ENCODE measurements at regions not wholly inside any gene's neighbourhood (a gene's known extent, or its start where the extent isn't known, plus 50 kb on each side); places are given as distances from the start of the nearest gene placed in this dataset.

- intact Hi-C loops (cut with micrococcal nuclease) = no loop called here
- H3K36me3 Mint-ChIP-seq (ENCODE audit: low read depth) = peaks cover 12% of the 10 kb centered on the region
- H3K4me1 Mint-ChIP-seq = peaks cover 9% of the 10 kb centered on the region
- no peak overlapping the region for H3K4me3 Mint-ChIP-seq
- no peaks in the 10 kb centered on the region for H3K9me3 Mint-ChIP-seq
- H3K27me3 Mint-ChIP-seq = no peaks in the 10 kb centered on the region
- DNase-seq = no peak
- H3K27ac Mint-ChIP-seq = no peak overlapping the region
These were observed 89.8 kb downstream of the KPNA2 start for GRCh38 chr17:68125111-68125870.

DNA sequence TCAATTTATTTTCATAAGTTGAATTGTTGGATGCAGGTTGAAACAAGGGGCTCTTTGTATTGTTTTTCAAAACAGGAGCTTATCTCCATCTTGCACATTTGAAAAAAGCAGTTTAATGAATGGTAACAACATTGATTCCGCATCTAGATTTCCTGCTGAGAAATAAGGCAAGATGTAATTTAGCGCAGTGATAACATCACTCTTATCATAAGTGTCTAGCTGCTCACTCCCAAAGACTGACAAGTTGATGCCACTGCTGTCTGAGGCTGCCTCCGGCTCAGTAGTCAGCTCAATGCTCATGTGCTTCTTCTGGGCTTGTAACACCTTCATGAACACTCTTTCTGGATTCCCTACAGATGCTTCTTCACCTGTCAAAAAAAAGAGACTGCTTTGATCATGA lies 92.4 kb downstream of the KPNA2 start:
- Mint-ChIP-seq H3K4me1 (peaks cover 9% of the 10 kb centered on the region), H3K9me3 (no peaks in the 10 kb centered on the region), H3K4me3 (no peak overlapping the region), H3K27ac (no peak overlapping the region), H3K27me3 (no peaks in the 10 kb centered on the region), H3K36me3 (ENCODE audit: low read depth) (peaks cover 6% of the 10 kb centered on the region)
- intact Hi-C loops (cut with micrococcal nuclease) = no loop called here
- no peak for DNase-seq

GRCh38 chr17:68131456-68131855 lies 95.9 kb downstream of the KPNA2 start:
- Mint-ChIP-seq H3K4me3 (no peak overlapping the region), H3K9me3 (no peaks in the 10 kb centered on the region), H3K27ac (no peak overlapping the region), H3K4me1 (peaks cover under 1% of the 10 kb centered on the region), H3K27me3 (no peaks in the 10 kb centered on the region), H3K36me3 (ENCODE audit: low read depth) (peaks cover 2% of the 10 kb centered on the region)
- intact Hi-C loops (cut with micrococcal nuclease) = no loop called here
- no peak for DNase-seq

DNA sequence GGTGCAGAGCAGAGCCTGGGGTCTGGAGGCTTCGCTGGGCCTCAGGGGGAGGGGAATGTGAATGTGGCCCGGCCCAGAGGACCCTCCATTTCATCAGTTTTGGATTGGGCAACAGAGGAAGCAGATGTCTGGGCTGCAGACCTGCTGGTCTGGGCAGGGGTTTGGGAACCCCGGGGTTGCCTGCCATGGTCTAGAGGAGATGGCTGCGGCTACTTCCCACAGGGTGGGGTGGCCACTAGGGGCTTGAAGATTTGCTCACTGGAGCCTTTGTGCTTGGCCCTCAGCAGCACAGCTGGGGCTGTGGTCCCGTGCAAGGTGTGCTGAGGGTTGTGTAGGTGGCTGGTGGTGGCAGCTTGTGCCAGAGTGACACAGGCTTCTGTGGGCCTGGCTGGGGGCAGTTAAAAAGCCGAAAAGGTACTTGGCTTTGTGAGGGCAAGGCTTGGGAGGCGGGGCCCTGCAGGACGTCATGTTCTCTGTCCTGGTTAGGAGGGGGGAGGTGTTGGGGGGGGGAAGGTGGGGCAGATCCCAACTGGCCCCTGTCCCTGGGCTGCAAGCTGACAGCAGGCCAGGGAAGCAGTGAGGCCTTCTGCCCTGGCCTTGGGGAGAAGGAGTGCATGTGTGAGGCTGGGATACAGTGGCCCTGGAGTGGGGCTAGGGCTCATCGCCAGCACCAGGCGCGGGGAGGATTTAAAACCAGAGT lies 98.0 kb downstream of the KPNA2 start:
- H3K4me3 Mint-ChIP-seq = no peak overlapping the region
- no peaks in the 10 kb centered on the region for H3K27me3 Mint-ChIP-seq
- no peaks in the 10 kb centered on the region for H3K9me3 Mint-ChIP-seq

DNA sequence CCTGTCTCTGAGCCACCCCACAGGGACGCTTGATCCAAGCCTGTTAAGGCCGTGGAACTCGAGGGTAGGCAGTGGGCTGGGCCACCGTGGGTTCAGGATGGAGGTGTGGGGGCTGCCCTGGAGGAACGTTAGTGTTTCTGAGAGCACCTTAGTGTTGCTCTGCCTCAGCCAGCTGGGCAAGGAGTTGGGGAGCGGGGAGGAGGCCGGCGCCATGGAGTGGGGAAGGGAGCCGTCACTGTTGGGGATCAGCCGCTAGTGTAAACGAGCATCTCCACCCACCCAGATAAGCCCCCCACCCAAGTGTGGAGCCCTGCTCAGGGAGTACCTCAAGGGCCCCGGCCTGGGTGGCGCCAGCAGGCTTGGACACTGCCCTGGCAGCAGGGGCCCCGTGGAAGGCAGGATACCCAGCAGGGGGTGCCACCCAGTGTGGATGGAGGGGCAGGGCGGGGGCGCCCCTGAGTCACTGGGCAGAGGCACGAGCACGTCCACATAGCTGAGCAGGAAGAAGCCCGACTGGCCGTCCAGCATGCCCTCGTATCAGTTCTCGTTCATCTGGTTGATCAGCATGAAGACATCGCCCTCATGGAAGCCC lies 98.6 kb downstream of the KPNA2 start:
- intact Hi-C loops (cut with micrococcal nuclease) = no loop called here
- H3K27me3 Mint-ChIP-seq = no peaks in the 10 kb centered on the region
- H3K27ac Mint-ChIP-seq = no peak overlapping the region
- H3K36me3 Mint-ChIP-seq (ENCODE audit: low read depth) = no peaks in the 10 kb centered on the region
- DNase-seq = no peak
- H3K9me3 Mint-ChIP-seq = no peaks in the 10 kb centered on the region
- no peaks in the 10 kb centered on the region for H3K4me1 Mint-ChIP-seq
- no peak overlapping the region for H3K4me3 Mint-ChIP-seq

More for the DNA sequence above, 98.0 kb downstream of the KPNA2 start:
- intact Hi-C loops (cut with micrococcal nuclease) = no loop called here
- H3K27ac Mint-ChIP-seq = no peak overlapping the region
- no peak for DNase-seq
- no peaks in the 10 kb centered on the region for H3K36me3 Mint-ChIP-seq (ENCODE audit: low read depth)
- no peaks in the 10 kb centered on the region for H3K4me1 Mint-ChIP-seq

GRCh38 chr17:68134731-68135130 lies 99.2 kb downstream of the KPNA2 start:
- Mint-ChIP-seq H3K36me3 (ENCODE audit: low read depth) (no peaks in the 10 kb centered on the region), H3K4me1 (no peaks in the 10 kb centered on the region), H3K4me3 (no peak overlapping the region), H3K27ac (no peak overlapping the region), H3K27me3 (no peaks in the 10 kb centered on the region), H3K9me3 (no peaks in the 10 kb centered on the region)
- DNase-seq = no peak
- intact Hi-C loops (cut with micrococcal nuclease) = no loop called here

- intact Hi-C loops (cut with micrococcal nuclease) = no loop called here
- Mint-ChIP-seq H3K9me3 (no peaks in the 10 kb centered on the region), H3K27me3 (no peaks in the 10 kb centered on the region), H3K27ac (no peak overlapping the region), H3K4me3 (no peak overlapping the region), H3K4me1 (no peaks in the 10 kb centered on the region), H3K36me3 (ENCODE audit: low read depth) (no peaks in the 10 kb centered on the region)
- no peak for DNase-seq
These were observed 99.8 kb downstream of the KPNA2 start for GRCh38 chr17:68135141-68135887.

GRCh38 chr17:68141050-68141449 lies 105.5 kb downstream of the KPNA2 start:
- H3K9me3 Mint-ChIP-seq = no peaks in the 10 kb centered on the region
- H3K4me3 Mint-ChIP-seq = no peak overlapping the region
- no peak overlapping the region for H3K27ac Mint-ChIP-seq
- H3K36me3 Mint-ChIP-seq (ENCODE audit: low read depth) = no peaks in the 10 kb centered on the region
- peaks cover 5% of the 10 kb centered on the region for H3K4me1 Mint-ChIP-seq
- intact Hi-C loops (cut with micrococcal nuclease) = no loop called here
- no peak for DNase-seq
- H3K27me3 Mint-ChIP-seq = peaks cover 8% of the 10 kb centered on the region

DNA sequence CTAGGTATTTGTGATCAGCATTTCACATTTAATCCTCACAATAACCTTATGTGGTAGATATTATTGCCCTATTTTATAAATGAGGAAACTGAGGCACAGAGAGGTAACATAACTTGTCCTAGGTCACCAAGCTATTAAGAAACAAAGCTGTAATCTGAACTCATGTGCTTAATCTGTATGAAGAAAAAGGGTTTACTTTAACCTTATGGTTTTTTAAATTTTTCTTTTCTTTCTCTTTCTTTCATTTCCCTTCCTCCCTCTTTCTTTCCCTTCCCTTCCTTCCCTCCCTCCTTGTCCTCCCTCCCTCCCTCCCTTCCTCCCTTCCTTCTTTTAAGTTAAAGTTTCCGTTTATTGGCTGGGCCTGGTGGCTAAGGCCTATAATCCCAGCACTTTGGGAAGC lies 105.2 kb upstream of the AMZ2 start:
- no peaks in the 10 kb centered on the region for H3K9me3 Mint-ChIP-seq
- no peak overlapping the region for H3K4me3 Mint-ChIP-seq
- no peak overlapping the region for H3K27ac Mint-ChIP-seq
- peaks cover 17% of the 10 kb centered on the region for H3K27me3 Mint-ChIP-seq
- intact Hi-C loops (cut with micrococcal nuclease) = no loop called here
- peaks cover 5% of the 10 kb centered on the region for H3K4me1 Mint-ChIP-seq
- DNase-seq = no peak
- H3K36me3 Mint-ChIP-seq (ENCODE audit: low read depth) = no peaks in the 10 kb centered on the region

GRCh38 chr17:68143425-68143824 lies 104.4 kb upstream of the AMZ2 start:
- Mint-ChIP-seq H3K27ac (no peak overlapping the region), H3K36me3 (ENCODE audit: low read depth) (no peaks in the 10 kb centered on the region), H3K27me3 (peaks cover 22% of the 10 kb centered on the region), H3K4me1 (peaks cover 5% of the 10 kb centered on the region), H3K4me3 (no peak overlapping the region), H3K9me3 (no peaks in the 10 kb centered on the region)
- DNase-seq = no peak
- intact Hi-C loops (cut with micrococcal nuclease) = no loop called here

- Mint-ChIP-seq H3K27ac (no peak overlapping the region), H3K4me1 (peaks cover 5% of the 10 kb centered on the region), H3K27me3 (peaks cover 25% of the 10 kb centered on the region), H3K4me3 (no peak overlapping the region), H3K9me3 (no peaks in the 10 kb centered on the region), H3K36me3 (ENCODE audit: low read depth) (no peaks in the 10 kb centered on the region)
- no peak for DNase-seq
- intact Hi-C loops (cut with micrococcal nuclease) = no loop called here
These were observed 102.8 kb upstream of the AMZ2 start for GRCh38 chr17:68145088-68145487.

DNA sequence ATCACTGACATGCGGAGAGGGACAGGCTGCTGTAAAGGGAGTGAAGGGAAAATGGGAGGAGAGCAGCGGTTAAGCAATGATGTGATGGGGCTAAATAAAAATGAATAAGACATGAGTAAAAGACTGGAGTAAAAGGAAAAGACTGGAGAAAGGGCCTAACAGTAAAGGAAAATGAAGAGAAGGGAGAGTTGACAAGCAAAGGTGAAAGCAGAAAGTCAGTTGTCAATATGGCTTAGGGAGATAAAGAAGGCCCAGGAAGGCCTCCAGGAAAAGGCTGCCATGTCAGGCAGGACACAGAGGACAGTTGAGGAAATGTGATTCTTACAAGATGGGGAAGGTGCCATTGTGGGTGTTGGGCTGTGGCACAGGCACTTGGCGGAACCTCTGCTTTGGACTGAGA lies 98.9 kb upstream of the AMZ2 start:
- peak overlapping the region; percentile 35 for H3K27ac Mint-ChIP-seq
- H3K4me3 Mint-ChIP-seq = no peak overlapping the region
- no peaks in the 10 kb centered on the region for H3K4me1 Mint-ChIP-seq
- H3K9me3 Mint-ChIP-seq = no peaks in the 10 kb centered on the region
- H3K36me3 Mint-ChIP-seq (ENCODE audit: low read depth) = no peaks in the 10 kb centered on the region
- intact Hi-C loops (cut with micrococcal nuclease) = no loop called here
- H3K27me3 Mint-ChIP-seq = peaks cover 21% of the 10 kb centered on the region
- no peak for DNase-seq

GRCh38 chr17:68152161-68152571 lies 95.7 kb upstream of the AMZ2 start:
- no peaks in the 10 kb centered on the region for H3K36me3 Mint-ChIP-seq (ENCODE audit: low read depth)
- no peak overlapping the region for H3K4me3 Mint-ChIP-seq
- intact Hi-C loops (cut with micrococcal nuclease) = no loop called here
- no peak overlapping the region for H3K27ac Mint-ChIP-seq
- H3K27me3 Mint-ChIP-seq = peaks cover 14% of the 10 kb centered on the region
- no peaks in the 10 kb centered on the region for H3K4me1 Mint-ChIP-seq
- no peaks in the 10 kb centered on the region for H3K9me3 Mint-ChIP-seq
- DNase-seq = no peak

GRCh38 chr17:68155692-68156091 lies 92.2 kb upstream of the AMZ2 start:
- intact Hi-C loops (cut with micrococcal nuclease) = no loop called here
- Mint-ChIP-seq H3K27me3 (peaks cover 6% of the 10 kb centered on the region), H3K27ac (no peak overlapping the region), H3K9me3 (no peaks in the 10 kb centered on the region), H3K4me3 (no peak overlapping the region), H3K4me1 (no peaks in the 10 kb centered on the region), H3K36me3 (ENCODE audit: low read depth) (no peaks in the 10 kb centered on the region)
- no peak for DNase-seq

All from activated CD4-positive, alpha-beta T cell treated with anti-CD3 and anti-CD28 coated beads, Interleukin-2, amount 10 ng/mL, durations not matched to agents 24 days and 14 days (primary cell).